ENCODE measurements at regions not wholly inside any gene's neighbourhood (a gene's known extent, or its start where the extent isn't known, plus 50 kb on each side); places are given as distances from the start of the nearest gene placed in this dataset.

DNA sequence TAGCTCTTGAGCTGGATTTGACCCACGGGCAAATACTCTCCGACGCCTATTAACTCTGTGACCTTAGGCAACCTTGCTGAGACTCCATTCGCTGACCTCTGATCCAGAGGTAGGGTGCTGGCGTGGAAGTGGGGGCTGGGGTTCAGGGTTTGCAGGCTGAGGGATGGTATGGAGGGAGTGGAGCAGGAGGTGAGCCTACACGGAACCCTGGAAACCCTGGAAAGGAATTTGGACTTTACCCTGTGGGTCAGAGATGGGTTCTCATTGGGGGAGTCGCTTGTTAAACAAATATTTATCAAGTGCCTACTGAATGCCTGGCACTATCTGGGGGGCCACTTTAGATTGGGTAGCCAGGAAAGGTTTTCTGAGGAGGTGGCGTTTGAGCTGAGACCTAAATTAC lies 58.2 kb upstream of the FZD7 start:
- Histone ChIP-seq H3K27ac (ENCODE audit: insufficient read depth, low read length) (no peak overlapping the region), H4K20me1 (ENCODE audit: control insufficient read depth, extremely low read depth, insufficient read depth, low read length) (no peaks in the 10 kb centered on the region), H2AFZ (ENCODE audit: low read length) (no peak overlapping the region), H3K9me3 (ENCODE audit: control insufficient read depth, insufficient read depth, low read depth, low read length) (no peaks in the 10 kb centered on the region), H3K36me3 (ENCODE audit: control insufficient read depth, insufficient read depth, low read length) (no peaks in the 10 kb centered on the region), H3K9ac (ENCODE audit: insufficient read depth, low read length) (no peak overlapping the region), H3K4me1 (ENCODE audit: control insufficient read depth, extremely low read depth, insufficient read depth, low read length) (no peaks in the 10 kb centered on the region), H3K4me3 (replicated peaks in 1 of 4; ENCODE audit: control extremely low read depth in 1 of 4, insufficient read depth in 1 of 4, low read depth in 3 of 4, low read length in 4 of 4) (no peak overlapping the region), H3K27me3 (ENCODE audit: control insufficient read depth, insufficient read depth, low read length) (no peaks in the 10 kb centered on the region), H3K4me2 (ENCODE audit: extremely low read depth, insufficient read depth, low read length) (no peak overlapping the region), H3K79me2 (ENCODE audit: control insufficient read depth, insufficient read depth, low read length) (no peaks in the 10 kb centered on the region)
- no peak for DNase-seq (ENCODE audit: low read depth in 2 of 2)
- TF ChIP-seq EZH2 (IDR thresholded peaks at IDR 0.05; ENCODE audit: low read length, missing control alignments): no peak
- TF ChIP-seq, protein P1, sequence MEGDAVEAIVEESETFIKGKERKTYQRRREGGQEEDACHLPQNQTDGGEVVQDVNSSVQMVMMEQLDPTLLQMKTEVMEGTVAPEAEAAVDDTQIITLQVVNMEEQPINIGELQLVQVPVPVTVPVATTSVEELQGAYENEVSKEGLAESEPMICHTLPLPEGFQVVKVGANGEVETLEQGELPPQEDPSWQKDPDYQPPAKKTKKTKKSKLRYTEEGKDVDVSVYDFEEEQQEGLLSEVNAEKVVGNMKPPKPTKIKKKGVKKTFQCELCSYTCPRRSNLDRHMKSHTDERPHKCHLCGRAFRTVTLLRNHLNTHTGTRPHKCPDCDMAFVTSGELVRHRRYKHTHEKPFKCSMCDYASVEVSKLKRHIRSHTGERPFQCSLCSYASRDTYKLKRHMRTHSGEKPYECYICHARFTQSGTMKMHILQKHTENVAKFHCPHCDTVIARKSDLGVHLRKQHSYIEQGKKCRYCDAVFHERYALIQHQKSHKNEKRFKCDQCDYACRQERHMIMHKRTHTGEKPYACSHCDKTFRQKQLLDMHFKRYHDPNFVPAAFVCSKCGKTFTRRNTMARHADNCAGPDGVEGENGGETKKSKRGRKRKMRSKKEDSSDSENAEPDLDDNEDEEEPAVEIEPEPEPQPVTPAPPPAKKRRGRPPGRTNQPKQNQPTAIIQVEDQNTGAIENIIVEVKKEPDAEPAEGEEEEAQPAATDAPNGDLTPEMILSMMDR (conservative IDR thresholded peaks at IDR 0.05 in 1 of 2, IDR thresholded peaks at IDR 0.05 in 1 of 2; ENCODE audit: low read depth in 1 of 2, low read length in 2 of 2): no peak

DNA sequence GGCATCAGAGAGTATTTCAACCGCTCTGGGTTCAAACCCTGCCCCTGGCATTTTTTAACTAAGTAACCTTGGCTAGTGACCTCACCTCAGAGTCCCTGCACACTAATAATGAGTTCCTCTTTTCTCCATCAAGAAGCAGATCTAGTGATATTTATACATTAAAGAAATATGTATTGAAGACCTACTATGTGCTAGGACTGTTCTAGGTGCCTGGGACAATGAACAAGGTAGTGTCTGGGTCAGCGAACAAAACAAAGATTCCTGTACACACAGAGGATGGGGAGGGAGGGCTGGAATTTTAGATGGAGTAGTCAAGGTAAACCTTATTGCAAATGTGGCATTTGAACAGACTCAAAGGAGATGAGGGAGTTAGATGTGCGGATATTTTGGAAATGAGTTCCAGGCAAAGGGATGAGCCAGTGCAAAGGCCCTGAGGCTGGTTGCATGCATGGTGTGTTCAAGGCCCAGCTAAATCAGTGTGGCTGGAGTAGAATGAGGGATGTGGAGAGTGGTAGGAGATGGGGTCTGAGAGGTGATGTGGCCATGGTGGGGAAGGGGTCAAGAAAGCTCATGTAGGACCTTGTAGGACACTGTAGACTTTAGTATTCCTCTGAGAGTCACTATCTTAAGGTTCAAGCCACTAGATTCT lies 57.6 kb upstream of the FZD7 start:
- Histone ChIP-seq H3K4me3 (replicated peaks in 1 of 4; ENCODE audit: control extremely low read depth in 1 of 4, insufficient read depth in 1 of 4, low read depth in 3 of 4, low read length in 4 of 4) (no peak overlapping the region), H3K4me1 (ENCODE audit: control insufficient read depth, extremely low read depth, insufficient read depth, low read length) (no peaks in the 10 kb centered on the region), H3K79me2 (ENCODE audit: control insufficient read depth, insufficient read depth, low read length) (no peaks in the 10 kb centered on the region), H3K36me3 (ENCODE audit: control insufficient read depth, insufficient read depth, low read length) (no peaks in the 10 kb centered on the region), H3K9ac (ENCODE audit: insufficient read depth, low read length) (no peak overlapping the region), H3K27ac (ENCODE audit: insufficient read depth, low read length) (no peak overlapping the region), H3K9me3 (ENCODE audit: control insufficient read depth, insufficient read depth, low read depth, low read length) (no peaks in the 10 kb centered on the region), H3K4me2 (ENCODE audit: extremely low read depth, insufficient read depth, low read length) (no peak overlapping the region), H2AFZ (ENCODE audit: low read length) (no peak overlapping the region), H4K20me1 (ENCODE audit: control insufficient read depth, extremely low read depth, insufficient read depth, low read length) (no peaks in the 10 kb centered on the region), H3K27me3 (ENCODE audit: control insufficient read depth, insufficient read depth, low read length) (no peaks in the 10 kb centered on the region)
- TF ChIP-seq, protein P1 (conservative IDR thresholded peaks at IDR 0.05 in 1 of 2, IDR thresholded peaks at IDR 0.05 in 1 of 2; ENCODE audit: low read depth in 1 of 2, low read length in 2 of 2): no peak
- TF ChIP-seq EZH2 (IDR thresholded peaks at IDR 0.05; ENCODE audit: low read length, missing control alignments): no peak
- no peak for DNase-seq (ENCODE audit: low read depth in 2 of 2)

DNA sequence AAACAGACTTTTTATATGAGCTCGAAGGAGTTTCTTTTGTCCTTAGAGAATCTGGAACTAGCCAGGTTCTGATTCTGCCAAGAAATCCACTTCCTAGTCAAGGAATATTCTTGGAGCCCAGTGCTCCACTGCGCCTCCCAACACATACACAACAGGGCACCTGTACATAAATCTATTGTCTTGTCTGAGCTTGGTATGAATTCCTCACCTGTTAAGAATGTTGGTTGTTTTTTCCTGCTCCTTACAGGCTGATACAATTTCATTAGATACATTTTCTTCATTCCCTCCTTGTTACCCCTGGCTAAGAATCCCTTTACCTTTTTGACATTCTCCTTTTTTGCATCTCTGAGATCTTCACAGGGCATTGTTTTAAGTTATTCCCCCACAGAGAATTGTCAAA lies 56.0 kb upstream of the FZD7 start:
- DNase-seq (ENCODE audit: low read depth in 2 of 2): no peak
- TF ChIP-seq, protein P1 (conservative IDR thresholded peaks at IDR 0.05 in 1 of 2, IDR thresholded peaks at IDR 0.05 in 1 of 2; ENCODE audit: low read depth in 1 of 2, low read length in 2 of 2): no peak
- no peak for TF ChIP-seq EZH2 (IDR thresholded peaks at IDR 0.05; ENCODE audit: low read length, missing control alignments)
- Histone ChIP-seq H3K36me3 (ENCODE audit: control insufficient read depth, insufficient read depth, low read length) (no peaks in the 10 kb centered on the region), H4K20me1 (ENCODE audit: control insufficient read depth, extremely low read depth, insufficient read depth, low read length) (no peaks in the 10 kb centered on the region), H3K4me3 (replicated peaks in 1 of 4; ENCODE audit: control extremely low read depth in 1 of 4, insufficient read depth in 1 of 4, low read depth in 3 of 4, low read length in 4 of 4) (no peak overlapping the region), H3K4me2 (ENCODE audit: extremely low read depth, insufficient read depth, low read length) (no peak overlapping the region), H3K27me3 (ENCODE audit: control insufficient read depth, insufficient read depth, low read length) (peaks cover 2% of the 10 kb centered on the region), H3K79me2 (ENCODE audit: control insufficient read depth, insufficient read depth, low read length) (no peaks in the 10 kb centered on the region), H2AFZ (ENCODE audit: low read length) (no peak overlapping the region), H3K27ac (ENCODE audit: insufficient read depth, low read length) (no peak overlapping the region), H3K9ac (ENCODE audit: insufficient read depth, low read length) (no peak overlapping the region), H3K4me1 (ENCODE audit: control insufficient read depth, extremely low read depth, insufficient read depth, low read length) (no peaks in the 10 kb centered on the region), H3K9me3 (ENCODE audit: control insufficient read depth, insufficient read depth, low read depth, low read length) (no peaks in the 10 kb centered on the region)
